Keratinocyte (primary cell): ENCODE measurements at regions not wholly inside any gene's neighbourhood (a gene's known extent, or its start where the extent isn't known, plus 50 kb on each side); places are given as distances from the start of the nearest gene placed in this dataset.
"Not testable (repeated sequence)": the region's sequence is repeated elsewhere in the genome, so short reads cannot be mapped to it uniquely, and the experiment has no call there.

Experiments used
- DNase-seq: peaks from one replicate; pipeline ENCODE4 v3.0.0-alpha.2; 2011; ENCODE audit warnings: low read depth, missing footprints, low spot score
- FAIRE-seq: peaks from 2 replicates; lab custom pipeline; 2011; peaks lifted over from hg19 to GRCh38; lab: Jason Lieb, UNC
- H2AFZ ChIP-seq: 2 replicates; pipeline ENCODE4 v1.6.0; 2012; ENCODE audit warnings: low read length, control low read depth, inconsistent platforms; ENCODE audit not compliant: control insufficient read depth
- H3K27ac ChIP-seq: 2 replicates; pipeline ENCODE4 v1.5.1; 2011; ENCODE audit warnings: low read length; ENCODE audit not compliant: control insufficient read depth, insufficient read depth
- H3K27me3 ChIP-seq: 3 replicates; pipeline ENCODE4 v1.6.0; 2011; ENCODE audit warnings: low read length; ENCODE audit not compliant: control insufficient read depth, insufficient read depth; ENCODE audit errors: extremely low read depth
- H3K36me3 ChIP-seq, 2 experiments: 2 replicates in 1 of 2; 3 replicates in 1 of 2; pipeline ENCODE4 v1.5.1; 2011; ENCODE audit warnings: low read length in 2 of 2, mild to moderate bottlenecking in 1 of 2; ENCODE audit not compliant: control insufficient read depth in 2 of 2, insufficient read depth in 2 of 2; ENCODE audit errors: extremely low read depth in 1 of 2
- H3K4me1 ChIP-seq: 3 replicates; pipeline ENCODE4 v1.5.1; 2011; ENCODE audit warnings: low read length; ENCODE audit not compliant: control insufficient read depth, insufficient read depth; ENCODE audit errors: extremely low read depth
- H3K4me2 ChIP-seq: 3 replicates; pipeline ENCODE4 v1.6.0; 2011; ENCODE audit warnings: low read depth, low read length; ENCODE audit not compliant: control insufficient read depth, insufficient read depth; ENCODE audit errors: extremely low read depth
- H3K4me3 ChIP-seq, 3 experiments: fragments of 200-600 bp in 1 of 3; sonication (generic) in 1 of 3; 2 replicates in 2 of 3; 3 replicates in 1 of 3; pipeline ENCODE4 v1.5.1; 2011 to 2016; ENCODE audit warnings: low read length in 3 of 3, mild to moderate bottlenecking in 3 of 3, control low read depth in 2 of 3, inconsistent platforms in 1 of 3, low read depth in 1 of 3, mixed read lengths in 1 of 3, mixed run types in 1 of 3, moderate library complexity in 1 of 3; ENCODE audit not compliant: control insufficient read depth in 2 of 3, insufficient read depth in 2 of 3; ENCODE audit errors: extremely low read depth in 1 of 3
- H3K79me2 ChIP-seq: 2 replicates; pipeline ENCODE4 v1.6.0; 2012; ENCODE audit warnings: low read length; ENCODE audit not compliant: control insufficient read depth, insufficient read depth
- H3K9ac ChIP-seq: 3 replicates; pipeline ENCODE4 v1.6.0; 2011; ENCODE audit warnings: low read length; ENCODE audit not compliant: control insufficient read depth, insufficient read depth; ENCODE audit errors: extremely low read depth
- H3K9me1 ChIP-seq: 3 replicates; pipeline ENCODE4 v1.6.0; 2011; ENCODE audit warnings: low read length; ENCODE audit not compliant: control insufficient read depth, insufficient read depth; ENCODE audit errors: extremely low read depth
- H3K9me3 ChIP-seq: 2 replicates; pipeline ENCODE4 v1.5.1; 2012; ENCODE audit warnings: low read depth, low read length; ENCODE audit not compliant: control insufficient read depth
- H4K20me1 ChIP-seq: 3 replicates; pipeline ENCODE4 v1.6.0; 2011; ENCODE audit warnings: low read length; ENCODE audit not compliant: control insufficient read depth, insufficient read depth; ENCODE audit errors: extremely low read depth
- EZH2 ChIP-seq: IDR thresholded peaks from one replicate; pipeline ENCODE4 v1.6.1; 2012; ENCODE audit warnings: inconsistent platforms, mild to moderate bottlenecking, low read length, moderate library complexity
- dilution Hi-C: fragments of 300-500 bp; cut with MboI; formaldehyde crosslinking; loops from one replicate; pipeline ENCODE4 v1.7.0; 2020; ENCODE audit warnings: low sequenced_read_pairs; ENCODE audit not compliant: extremely low pct_ligation_motif_present
- TF ChIP-seq, protein P1 (sequence below), 3 experiments: IDR thresholded peaks in 1 of 3; conservative IDR thresholded peaks in 1 of 3; optimal IDR thresholded peaks in 1 of 3; 2 replicates in 2 of 3; 3 replicates in 1 of 3; pipeline versions ENCODE3 to v1.5.1; 2011; ENCODE audit warnings: low read length in 3 of 3, mild to moderate bottlenecking in 3 of 3, moderate library complexity in 2 of 3, control low read depth in 1 of 3, inconsistent platforms in 1 of 3; ENCODE audit not compliant: insufficient read depth in 2 of 3; ENCODE audit errors: extremely low read depth in 1 of 3

DNA sequence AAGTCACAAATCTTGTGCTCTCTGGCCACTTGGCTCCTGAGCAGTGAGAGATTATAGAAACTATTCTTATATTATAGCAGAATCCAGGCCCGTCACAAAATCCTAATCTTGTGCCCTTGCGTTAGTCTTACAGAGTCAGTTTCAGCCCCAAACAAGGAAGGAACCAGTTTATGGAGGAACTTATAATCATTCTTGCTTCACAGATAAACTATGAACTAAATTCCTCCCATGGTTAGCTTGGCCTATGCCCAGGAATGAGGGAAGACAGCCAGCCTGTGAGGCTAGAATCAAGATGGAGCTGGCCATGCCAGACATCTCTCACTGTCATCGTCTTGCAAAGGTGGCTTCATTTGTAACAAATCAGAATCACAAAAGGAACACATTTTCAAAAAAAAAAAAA lies 199.7 kb upstream of the PITRM1 start:
- Histone ChIP-seq H3K9me1 (no peaks in the 10 kb centered on the region), H3K27ac (no peak overlapping the region), H3K27me3 (peaks cover 9% of the 10 kb centered on the region), H3K9me3 (no peaks in the 10 kb centered on the region), H3K36me3 (no peaks in the 10 kb centered on the region), H2AFZ (no peak overlapping the region), H4K20me1 (no peaks in the 10 kb centered on the region), H3K4me2 (no peak overlapping the region), H3K4me1 (no peaks in the 10 kb centered on the region), H3K9ac (no peak overlapping the region), H3K79me2 (no peaks in the 10 kb centered on the region), H3K4me3 (no peak overlapping the region)
- dilution Hi-C loops: no loop called here
- FAIRE-seq (no peak), DNase-seq (no peak)
- no peak for TF ChIP-seq EZH2
- TF ChIP-seq, protein P1, sequence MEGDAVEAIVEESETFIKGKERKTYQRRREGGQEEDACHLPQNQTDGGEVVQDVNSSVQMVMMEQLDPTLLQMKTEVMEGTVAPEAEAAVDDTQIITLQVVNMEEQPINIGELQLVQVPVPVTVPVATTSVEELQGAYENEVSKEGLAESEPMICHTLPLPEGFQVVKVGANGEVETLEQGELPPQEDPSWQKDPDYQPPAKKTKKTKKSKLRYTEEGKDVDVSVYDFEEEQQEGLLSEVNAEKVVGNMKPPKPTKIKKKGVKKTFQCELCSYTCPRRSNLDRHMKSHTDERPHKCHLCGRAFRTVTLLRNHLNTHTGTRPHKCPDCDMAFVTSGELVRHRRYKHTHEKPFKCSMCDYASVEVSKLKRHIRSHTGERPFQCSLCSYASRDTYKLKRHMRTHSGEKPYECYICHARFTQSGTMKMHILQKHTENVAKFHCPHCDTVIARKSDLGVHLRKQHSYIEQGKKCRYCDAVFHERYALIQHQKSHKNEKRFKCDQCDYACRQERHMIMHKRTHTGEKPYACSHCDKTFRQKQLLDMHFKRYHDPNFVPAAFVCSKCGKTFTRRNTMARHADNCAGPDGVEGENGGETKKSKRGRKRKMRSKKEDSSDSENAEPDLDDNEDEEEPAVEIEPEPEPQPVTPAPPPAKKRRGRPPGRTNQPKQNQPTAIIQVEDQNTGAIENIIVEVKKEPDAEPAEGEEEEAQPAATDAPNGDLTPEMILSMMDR (optimal IDR thresholded peaks at IDR 0.05 in 1 of 3, IDR thresholded peaks at IDR 0.05 in 1 of 3, conservative IDR thresholded peaks at IDR 0.05 in 1 of 3; ENCODE audit: extremely low read depth in 1 of 3, insufficient read depth in 2 of 3, low read length in 3 of 3): no peak

DNA sequence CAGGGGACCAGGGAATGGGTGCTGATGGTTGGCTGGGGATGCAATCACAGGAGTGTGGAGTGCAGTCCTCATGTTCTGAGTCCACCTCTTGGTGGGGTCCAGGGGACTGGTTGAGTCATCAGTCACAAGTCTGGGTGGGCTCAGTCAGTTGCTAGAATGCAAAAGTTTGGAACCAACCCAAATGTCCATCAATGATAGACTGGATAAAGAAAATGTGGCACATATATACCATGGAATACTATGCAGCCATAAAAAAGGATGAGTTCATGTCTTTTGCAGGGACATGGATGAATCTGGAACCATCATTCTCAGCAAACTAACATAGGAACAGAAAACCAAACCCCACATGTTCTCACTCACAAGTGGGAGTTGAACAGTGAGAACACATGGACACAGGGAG lies 199.0 kb upstream of the PITRM1 start:
- H3K4me3 ChIP-seq, H3K4me1 ChIP-seq, H3K4me2 ChIP-seq, H3K27me3 ChIP-seq, H3K9me3 ChIP-seq, H3K36me3 ChIP-seq, H2AFZ ChIP-seq, H4K20me1 ChIP-seq, dilution Hi-C loops, H3K79me2 ChIP-seq, FAIRE-seq, H3K27ac ChIP-seq, DNase-seq, H3K9ac ChIP-seq, H3K9me1 ChIP-seq: not testable (repeated sequence)

DNA sequence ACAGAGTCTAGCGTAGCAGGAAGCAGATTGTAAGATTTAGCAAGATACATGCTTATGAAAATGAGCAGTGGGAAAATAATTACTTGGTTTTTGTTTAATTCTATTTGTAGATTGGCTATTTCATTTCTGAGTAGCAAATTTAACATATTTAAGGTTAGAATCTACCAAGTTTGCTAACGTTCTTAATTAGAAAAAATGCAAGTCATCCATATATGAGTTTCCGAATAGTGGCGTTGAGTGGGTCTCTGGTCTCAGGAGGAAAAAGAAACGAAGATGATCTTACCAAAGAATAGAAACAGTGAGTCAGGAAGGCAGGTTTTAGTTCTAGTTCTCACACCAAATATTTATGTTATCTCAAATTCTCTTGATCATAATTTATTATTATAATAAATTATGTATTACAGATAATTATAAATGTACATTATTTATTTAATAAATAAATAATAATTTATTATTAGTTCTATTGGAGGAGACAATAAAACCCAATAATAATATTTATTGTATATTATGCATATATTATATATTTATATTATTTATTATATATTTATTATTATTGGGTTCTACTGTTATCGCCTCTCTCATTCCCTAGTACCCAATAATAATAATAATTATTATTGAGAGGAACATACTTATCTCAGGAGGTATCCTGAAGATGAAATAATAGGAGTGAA lies 194.3 kb upstream of the PITRM1 start:
- DNase-seq (no peak), FAIRE-seq (no peak)
- H3K4me2 ChIP-seq: no peak overlapping the region
- TF ChIP-seq, protein P1 (optimal IDR thresholded peaks at IDR 0.05 in 1 of 3, IDR thresholded peaks at IDR 0.05 in 1 of 3, conservative IDR thresholded peaks at IDR 0.05 in 1 of 3; ENCODE audit: extremely low read depth in 1 of 3, insufficient read depth in 2 of 3, low read length in 3 of 3): no peak
- no peak for TF ChIP-seq EZH2
- H3K9me1 ChIP-seq: no peaks in the 10 kb centered on the region
- H3K27ac ChIP-seq: no peak overlapping the region
- H3K27me3 ChIP-seq: no peaks in the 10 kb centered on the region
- H3K9me3 ChIP-seq: no peaks in the 10 kb centered on the region
- no peak overlapping the region for H3K9ac ChIP-seq
- no peak overlapping the region for H2AFZ ChIP-seq
- no peaks in the 10 kb centered on the region for H3K4me1 ChIP-seq
- no peaks in the 10 kb centered on the region for H4K20me1 ChIP-seq
- no peaks in the 10 kb centered on the region for H3K79me2 ChIP-seq
- dilution Hi-C loops: no loop called here
- no peak overlapping the region for H3K4me3 ChIP-seq
- H3K36me3 ChIP-seq: no peaks in the 10 kb centered on the region
